ENCODE measurements at regions not wholly inside any gene's neighbourhood (a gene's known extent, or its start where the extent isn't known, plus 50 kb on each side); places are given as distances from the start of the nearest gene placed in this dataset.

GRCh38 chr1:70836456-70836855 lies 211.2 kb downstream of the PTGER3 start:
- TF ChIP-seq CTCF (IDR thresholded peaks at IDR 0.05) = no peak
- TF ChIP-seq POLR2A (IDR thresholded peaks at IDR 0.05) = no peak

Data from thyroid gland (tissue), 4 donors.